SK-N-SH (cell line): ENCODE measurements at regions not wholly inside any gene's neighbourhood (a gene's known extent, or its start where the extent isn't known, plus 50 kb on each side); places are given as distances from the start of the nearest gene placed in this dataset.

Experiments
- CTCF ChIA-PET: fragments of 300-600, 350-600 bp; formaldehyde crosslinking; extraction: SDS; loops from one replicate; lab custom pipeline; 2021; lab: Yijun Ruan, JAX
- POLR2A ChIA-PET: fragments of 350-600 bp; sonication (Branson Sonifier 250); formaldehyde crosslinking; extraction: SDS; loops from one replicate; lab custom pipeline; 2020; ENCODE audit warnings: antibody characterized with exemption, inconsistent platforms; lab: Yijun Ruan, JAX
- DNase-seq: peaks from one replicate; pipeline ENCODE4 v3.0.0; 2012
- H2AFZ ChIP-seq: fragments of 200-600 bp; sonication (generic); 2 replicates; pipeline ENCODE4 v1.8.1; 2016; ENCODE audit warnings: antibody characterized with exemption, mild to moderate bottlenecking, low read depth
- H3F3A ChIP-seq: fragments of 200-600 bp; sonication (generic); replicated peaks from 2 replicates; pipeline ENCODE3; 2016; ENCODE audit warnings: antibody characterized with exemption, mild to moderate bottlenecking; ENCODE audit not compliant: insufficient read depth
- H3K27ac ChIP-seq, 2 experiments: fragments of 200-500 bp in 1 of 2; fragments of 200-600 bp in 1 of 2; sonication (Bioruptor generic) in 1 of 2; sonication (generic), shearing (Covaris generic) in 1 of 2; 2 replicates each; pipeline versions ENCODE4 v1.5.1 to v1.6.1; 2014 to 2016; ENCODE audit warnings: low read depth in 2 of 2, inconsistent platforms in 1 of 2, low read length in 1 of 2, mild to moderate bottlenecking in 1 of 2, mixed read lengths in 1 of 2
- H3K27me3 ChIP-seq: fragments of 200-600 bp; sonication (generic), shearing (Covaris generic); 2 replicates; pipeline ENCODE4 v1.6.1; 2016; ENCODE audit warnings: mixed run types; ENCODE audit not compliant: insufficient read depth
- H3K36me3 ChIP-seq, 2 experiments: fragments of 200-500 bp in 1 of 2; fragments of 200-600 bp in 1 of 2; sonication (Bioruptor generic) in 1 of 2; sonication (generic) in 1 of 2; replicated peaks in 1 of 2; 2 replicates each; pipeline versions ENCODE3 to v1.5.1; 2014 to 2016; ENCODE audit warnings: low read length in 1 of 2, mild to moderate bottlenecking in 1 of 2; ENCODE audit not compliant: insufficient read depth in 2 of 2, control insufficient read depth in 1 of 2
- H3K4me1 ChIP-seq, 2 experiments: fragments of 200-500 bp in 1 of 2; fragments of 200-600 bp in 1 of 2; sonication (Bioruptor generic) in 1 of 2; sonication (generic), shearing (Covaris generic) in 1 of 2; 2 replicates each; pipeline versions ENCODE4 v1.5.1 to v1.6.1; 2014 to 2016; ENCODE audit warnings: low read depth in 1 of 2, low read length in 1 of 2, mixed run types in 1 of 2; ENCODE audit not compliant: insufficient read depth in 2 of 2, control insufficient read depth in 1 of 2
- H3K4me2 ChIP-seq: fragments of 200-600 bp; sonication (generic), shearing (Covaris generic); 2 replicates; pipeline ENCODE4 v1.6.1; 2017; ENCODE audit warnings: mixed run types
- H3K4me3 ChIP-seq, 2 experiments: fragments of 200-500 bp in 1 of 2; fragments of 200-600 bp in 1 of 2; sonication (Bioruptor generic) in 1 of 2; sonication (generic), shearing (Covaris generic) in 1 of 2; 2 replicates each; pipeline versions ENCODE4 v1.5.1 to v1.8.1; 2014 to 2016; ENCODE audit warnings: low read depth in 2 of 2, inconsistent platforms in 1 of 2, low read length in 1 of 2, mild to moderate bottlenecking in 1 of 2, mixed read lengths in 1 of 2, moderate library complexity in 1 of 2
- H3K79me2 ChIP-seq: fragments of 200-600 bp; sonication (generic); 2 replicates; pipeline ENCODE4 v1.8.1; 2017; ENCODE audit warnings: mild to moderate bottlenecking; ENCODE audit not compliant: insufficient read depth
- H3K9ac ChIP-seq: fragments of 200-600 bp; sonication (generic); 2 replicates; pipeline ENCODE4 v1.6.1; 2017; ENCODE audit warnings: mixed run types
- H3K9me2 ChIP-seq: fragments of 200-600 bp; sonication (generic); 2 replicates; pipeline ENCODE4 v1.6.1; 2017; ENCODE audit warnings: mixed run types
- H3K9me3 ChIP-seq: fragments of 200-600 bp; sonication (generic); 2 replicates; pipeline ENCODE4 v1.6.1; 2017; ENCODE audit warnings: mixed run types, mild to moderate bottlenecking, moderate library complexity
- H4K20me1 ChIP-seq: fragments of 200-600 bp; sonication (generic); 2 replicates; pipeline ENCODE4 v1.6.1; 2017; ENCODE audit warnings: mild to moderate bottlenecking, mixed run types; ENCODE audit not compliant: insufficient read depth
- CHD2 ChIP-seq: fragments of 150-350 bp; IDR thresholded peaks from 2 replicates; pipeline ENCODE4 v1.6.1; 2018; ENCODE audit warnings: low read length; ENCODE audit not compliant: partially characterized antibody
- CTCF ChIP-seq: fragments of 200-600 bp; sonication (generic); IDR thresholded peaks from 2 replicates; pipeline ENCODE4 v1.6.1; 2017; ENCODE audit warnings: antibody characterized with exemption, mild to moderate bottlenecking, moderate library complexity
- ELF1 ChIP-seq: IDR thresholded peaks from 2 replicates; pipeline ENCODE4 v1.4.0; 2012
- FOXM1 ChIP-seq: IDR thresholded peaks from 2 replicates; pipeline ENCODE4 v1.4.0; 2012; ENCODE audit warnings: low read depth, mild to moderate bottlenecking
- GABPA ChIP-seq: IDR thresholded peaks from 2 replicates; pipeline ENCODE4 v1.4.0; 2012; ENCODE audit warnings: low read depth, mild to moderate bottlenecking
- IRF3 ChIP-seq: fragments of 150-350 bp; IDR thresholded peaks from 2 replicates; pipeline ENCODE4 v1.6.1; 2016; ENCODE audit warnings: mild to moderate bottlenecking, low read depth, low read length
- JUND ChIP-seq: IDR thresholded peaks from 2 replicates; pipeline ENCODE4 v1.4.0; 2012
- NRF1 ChIP-seq: IDR thresholded peaks from 2 replicates; pipeline ENCODE4 v1.6.1; 2012; ENCODE audit warnings: low read depth, mild to moderate bottlenecking, low read length
- PBX3 ChIP-seq: IDR thresholded peaks from 2 replicates; pipeline ENCODE4; 2012
- POLR2AphosphoS5 ChIP-seq: IDR thresholded peaks from 2 replicates; pipeline ENCODE4 v1.6.1; 2012; ENCODE audit warnings: low read depth, low read length
- RCOR1 ChIP-seq: fragments of 150-350 bp; IDR thresholded peaks from 2 replicates; pipeline ENCODE4 v1.6.1; 2017; ENCODE audit warnings: antibody characterized with exemption, low read length
- RXRA ChIP-seq: IDR thresholded peaks from 2 replicates; pipeline ENCODE4 v1.4.0; 2012; ENCODE audit warnings: low read depth, mild to moderate bottlenecking, borderline replicate concordance
- SIN3A ChIP-seq: IDR thresholded peaks from 2 replicates; pipeline ENCODE4 v1.6.1; 2012; ENCODE audit warnings: low read depth, mild to moderate bottlenecking, low read length, moderate library complexity, borderline replicate concordance
- SMC3 ChIP-seq: IDR thresholded peaks from 2 replicates; pipeline ENCODE4 v1.6.1; 2012; ENCODE audit warnings: low read depth, low read length, improper control_type of control experiment
- TAF1 ChIP-seq: IDR thresholded peaks from 2 replicates; pipeline ENCODE4 v1.6.1; 2012; ENCODE audit warnings: low read depth, mild to moderate bottlenecking, low read length, moderate library complexity, borderline replicate concordance
- YY1 ChIP-seq: IDR thresholded peaks from 2 replicates; pipeline ENCODE4 v1.4.0; 2012; ENCODE audit warnings: low read depth, mild to moderate bottlenecking
- WGBS: methylation state at CpG from one replicate; pipeline ENCODE4 v1.1.6; 2017; ENCODE audit warnings: low lambda C conversion rate; 5-methylcytosine and 5-hydroxymethylcytosine counted together
- TF ChIP-seq, protein P1 (sequence below): IDR thresholded peaks from 2 replicates; pipeline ENCODE4 v1.4.0; 2012; ENCODE audit warnings: low read depth, borderline replicate concordance
- TF ChIP-seq, protein P2 (sequence below): IDR thresholded peaks from 2 replicates; pipeline ENCODE4 v1.6.1; 2012; ENCODE audit warnings: mild to moderate bottlenecking, low read depth, low read length, moderate library complexity
- TF ChIP-seq, protein P3 (sequence below): fragments of 150-350 bp; IDR thresholded peaks from 2 replicates; pipeline ENCODE4 v1.6.1; 2017; ENCODE audit warnings: antibody characterized with exemption, low read length, low read depth, borderline replicate concordance

DNA sequence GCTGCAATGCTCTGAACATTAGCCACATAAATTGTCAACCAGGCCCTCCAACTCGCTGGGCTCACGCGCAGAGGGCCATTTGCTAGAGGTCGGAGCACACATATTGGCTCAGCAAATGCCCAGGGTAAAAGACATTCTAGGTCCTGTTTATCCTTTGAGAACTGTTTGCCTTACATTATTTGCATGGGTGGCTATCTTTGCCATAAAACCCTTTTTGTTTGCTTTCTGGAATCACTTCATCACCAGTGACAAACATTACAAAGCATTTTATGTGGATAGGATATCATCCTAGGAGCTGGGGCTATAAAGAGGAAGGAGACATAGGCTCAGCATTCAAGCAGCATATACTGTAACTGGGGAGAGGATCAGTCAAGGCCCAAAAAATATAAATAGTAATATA, 149.2 kb upstream of the RAI2 start:
- Histone ChIP-seq H3K4me2 (no peak overlapping the region), H3K79me2 (no peaks in the 10 kb centered on the region), H3K4me1 (no peaks in the 10 kb centered on the region), H3K36me3 (no peaks in the 10 kb centered on the region), H4K20me1 (no peaks in the 10 kb centered on the region), H3K4me3 (no peak overlapping the region), H3K27me3 (no peaks in the 10 kb centered on the region), H3F3A (no peaks in the 10 kb centered on the region), H3K9ac (no peak overlapping the region), H3K9me2 (no peaks in the 10 kb centered on the region), H3K27ac (no peak overlapping the region), H3K9me3 (no peaks in the 10 kb centered on the region), H2AFZ (no peak overlapping the region)
- POLR2A ChIA-PET, result no interaction called here
- no peak for DNase-seq
- TF ChIP-seq NRF1 (no peak), RCOR1 (no peak), POLR2AphosphoS5 (no peak), JUND (no peak)
- TF ChIP-seq, protein P1, sequence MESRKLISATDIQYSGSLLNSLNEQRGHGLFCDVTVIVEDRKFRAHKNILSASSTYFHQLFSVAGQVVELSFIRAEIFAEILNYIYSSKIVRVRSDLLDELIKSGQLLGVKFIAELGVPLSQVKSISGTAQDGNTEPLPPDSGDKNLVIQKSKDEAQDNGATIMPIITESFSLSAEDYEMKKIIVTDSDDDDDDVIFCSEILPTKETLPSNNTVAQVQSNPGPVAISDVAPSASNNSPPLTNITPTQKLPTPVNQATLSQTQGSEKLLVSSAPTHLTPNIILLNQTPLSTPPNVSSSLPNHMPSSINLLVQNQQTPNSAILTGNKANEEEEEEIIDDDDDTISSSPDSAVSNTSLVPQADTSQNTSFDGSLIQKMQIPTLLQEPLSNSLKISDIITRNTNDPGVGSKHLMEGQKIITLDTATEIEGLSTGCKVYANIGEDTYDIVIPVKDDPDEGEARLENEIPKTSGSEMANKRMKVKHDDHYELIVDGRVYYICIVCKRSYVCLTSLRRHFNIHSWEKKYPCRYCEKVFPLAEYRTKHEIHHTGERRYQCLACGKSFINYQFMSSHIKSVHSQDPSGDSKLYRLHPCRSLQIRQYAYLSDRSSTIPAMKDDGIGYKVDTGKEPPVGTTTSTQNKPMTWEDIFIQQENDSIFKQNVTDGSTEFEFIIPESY, result no peak
- 40% methylated on average over 4 of the region's 4 CpGs for WGBS
- CTCF ChIA-PET, result no interaction called here

DNA sequence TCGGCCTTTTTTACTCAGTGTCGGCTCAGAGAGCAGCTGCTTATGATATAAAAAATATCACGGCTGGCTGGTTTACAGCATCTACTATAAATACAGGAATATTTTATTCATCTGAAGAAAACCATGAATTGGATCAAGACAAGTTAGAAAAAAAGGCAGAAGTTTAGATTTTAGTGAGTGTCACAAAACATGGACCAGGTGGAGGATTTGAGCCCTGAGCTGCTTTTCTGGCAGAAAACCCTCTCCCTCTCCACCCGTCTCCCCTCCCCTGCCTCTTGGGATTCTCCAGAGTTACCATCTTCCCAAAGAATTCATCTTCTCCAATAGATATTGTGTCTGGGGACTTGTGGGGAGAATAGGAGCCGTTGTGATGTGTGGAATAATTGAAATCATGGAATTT, 142.8 kb upstream of the RAI2 start:
- Histone ChIP-seq H3K9ac (no peak overlapping the region), H3K4me3 (no peak overlapping the region), H3K9me2 (no peaks in the 10 kb centered on the region), H3K4me2 (no peak overlapping the region), H3K9me3 (no peaks in the 10 kb centered on the region), H3K79me2 (no peaks in the 10 kb centered on the region), H4K20me1 (no peaks in the 10 kb centered on the region), H3K27ac (no peak overlapping the region), H3K4me1 (no peaks in the 10 kb centered on the region), H3F3A (no peaks in the 10 kb centered on the region), H2AFZ (no peak overlapping the region), H3K36me3 (no peaks in the 10 kb centered on the region), H3K27me3 (no peaks in the 10 kb centered on the region)
- POLR2A ChIA-PET, result no interaction called here
- 19% methylated on average over 5 of the region's 5 CpGs for WGBS
- CTCF ChIA-PET, result no interaction called here
- DNase-seq, result no peak
- no peak for TF ChIP-seq TAF1
- no peak for TF ChIP-seq SMC3
- TF ChIP-seq NRF1, result no peak
- no peak for TF ChIP-seq PBX3
- TF ChIP-seq IRF3, result no peak
- no peak for TF ChIP-seq GABPA
- TF ChIP-seq SIN3A, result no peak
- TF ChIP-seq YY1, result no peak
- TF ChIP-seq CHD2, result no peak
- no peak for TF ChIP-seq ELF1
- TF ChIP-seq, protein P2, sequence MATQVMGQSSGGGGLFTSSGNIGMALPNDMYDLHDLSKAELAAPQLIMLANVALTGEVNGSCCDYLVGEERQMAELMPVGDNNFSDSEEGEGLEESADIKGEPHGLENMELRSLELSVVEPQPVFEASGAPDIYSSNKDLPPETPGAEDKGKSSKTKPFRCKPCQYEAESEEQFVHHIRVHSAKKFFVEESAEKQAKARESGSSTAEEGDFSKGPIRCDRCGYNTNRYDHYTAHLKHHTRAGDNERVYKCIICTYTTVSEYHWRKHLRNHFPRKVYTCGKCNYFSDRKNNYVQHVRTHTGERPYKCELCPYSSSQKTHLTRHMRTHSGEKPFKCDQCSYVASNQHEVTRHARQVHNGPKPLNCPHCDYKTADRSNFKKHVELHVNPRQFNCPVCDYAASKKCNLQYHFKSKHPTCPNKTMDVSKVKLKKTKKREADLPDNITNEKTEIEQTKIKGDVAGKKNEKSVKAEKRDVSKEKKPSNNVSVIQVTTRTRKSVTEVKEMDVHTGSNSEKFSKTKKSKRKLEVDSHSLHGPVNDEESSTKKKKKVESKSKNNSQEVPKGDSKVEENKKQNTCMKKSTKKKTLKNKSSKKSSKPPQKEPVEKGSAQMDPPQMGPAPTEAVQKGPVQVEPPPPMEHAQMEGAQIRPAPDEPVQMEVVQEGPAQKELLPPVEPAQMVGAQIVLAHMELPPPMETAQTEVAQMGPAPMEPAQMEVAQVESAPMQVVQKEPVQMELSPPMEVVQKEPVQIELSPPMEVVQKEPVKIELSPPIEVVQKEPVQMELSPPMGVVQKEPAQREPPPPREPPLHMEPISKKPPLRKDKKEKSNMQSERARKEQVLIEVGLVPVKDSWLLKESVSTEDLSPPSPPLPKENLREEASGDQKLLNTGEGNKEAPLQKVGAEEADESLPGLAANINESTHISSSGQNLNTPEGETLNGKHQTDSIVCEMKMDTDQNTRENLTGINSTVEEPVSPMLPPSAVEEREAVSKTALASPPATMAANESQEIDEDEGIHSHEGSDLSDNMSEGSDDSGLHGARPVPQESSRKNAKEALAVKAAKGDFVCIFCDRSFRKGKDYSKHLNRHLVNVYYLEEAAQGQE, result no peak
- no peak for TF ChIP-seq RXRA
- no peak for TF ChIP-seq FOXM1
- TF ChIP-seq, protein P3, sequence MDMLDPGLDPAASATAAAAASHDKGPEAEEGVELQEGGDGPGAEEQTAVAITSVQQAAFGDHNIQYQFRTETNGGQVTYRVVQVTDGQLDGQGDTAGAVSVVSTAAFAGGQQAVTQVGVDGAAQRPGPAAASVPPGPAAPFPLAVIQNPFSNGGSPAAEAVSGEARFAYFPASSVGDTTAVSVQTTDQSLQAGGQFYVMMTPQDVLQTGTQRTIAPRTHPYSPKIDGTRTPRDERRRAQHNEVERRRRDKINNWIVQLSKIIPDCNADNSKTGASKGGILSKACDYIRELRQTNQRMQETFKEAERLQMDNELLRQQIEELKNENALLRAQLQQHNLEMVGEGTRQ, result no peak
- no peak for TF ChIP-seq POLR2AphosphoS5
- TF ChIP-seq CTCF, result no peak
